WTC11 (cell line): ENCODE measurements at regions not wholly inside any gene's neighbourhood (a gene's known extent, or its start where the extent isn't known, plus 50 kb on each side); places are given as distances from the start of the nearest gene placed in this dataset.

ENCODE experiments used
- ATAC-seq: fragments of 200-7000 bp; cut with Tn5 transposase; 2 replicates; pipeline ENCODE4 v1.10.0; 2021; ENCODE audit warnings: mild to moderate bottlenecking, moderate library complexity
- CTCF ChIA-PET: fragments of 300-600 bp; sonication (Branson Sonifier 250); formaldehyde crosslinking; loops from one replicate; lab custom pipeline; 2021; ENCODE audit warnings: antibody characterized with exemption; lab: Charles Lee
- POLR2A ChIA-PET: fragments of 350-600 bp; sonication (Branson Sonifier 250); formaldehyde crosslinking; loops from one replicate; lab custom pipeline; 2021; ENCODE audit warnings: antibody characterized with exemption; lab: Charles Lee
- DNase-seq: peaks from one replicate; pipeline ENCODE4 v3.0.0; 2021; ENCODE audit warnings: low spot score
- H3K27ac Mint-ChIP-seq: 2 replicates; pipeline ENCODE4 v1.8.0; 2021; ENCODE audit warnings: mixed read lengths
- H3K27me3 Mint-ChIP-seq: 2 replicates; pipeline ENCODE4 v1.8.0; 2021; ENCODE audit warnings: low read depth, mild to moderate bottlenecking, moderate library complexity, mixed read lengths
- H3K36me3 Mint-ChIP-seq: 2 replicates; pipeline ENCODE4 v1.8.0; 2021; ENCODE audit warnings: mixed read lengths
- H3K4me1 Mint-ChIP-seq: 2 replicates; pipeline ENCODE4 v1.8.0; 2022; ENCODE audit warnings: mixed read lengths
- H3K4me3 Mint-ChIP-seq: 2 replicates; pipeline ENCODE4 v1.8.0; 2021; ENCODE audit warnings: mild to moderate bottlenecking, moderate library complexity, mixed read lengths
- H3K9me3 Mint-ChIP-seq: 2 replicates; pipeline ENCODE4 v1.8.0; 2021; ENCODE audit warnings: mixed read lengths
- CREM ChIP-seq: sonication (generic); formaldehyde crosslinking; IDR thresholded peaks from 2 replicates; pipeline ENCODE4 v1.8.1; 2022; ENCODE audit warnings: mild to moderate bottlenecking, missing genetic modification reagents, moderate library complexity
- ESRRA ChIP-seq: sonication (generic); formaldehyde crosslinking; IDR thresholded peaks from 2 replicates; pipeline ENCODE4 v1.8.1; 2022; ENCODE audit warnings: mild to moderate bottlenecking, missing genetic modification reagents, borderline replicate concordance
- ETV6 ChIP-seq: sonication (generic); formaldehyde crosslinking; IDR thresholded peaks from 2 replicates; pipeline ENCODE4 v1.8.1; 2022; ENCODE audit warnings: mild to moderate bottlenecking, missing genetic modification reagents
- IRF2 ChIP-seq: sonication (generic); formaldehyde crosslinking; IDR thresholded peaks from 2 replicates; pipeline ENCODE4 v1.8.0; 2022; ENCODE audit warnings: low read depth, missing genetic modification reagents, borderline replicate concordance
- JAZF1 ChIP-seq: fragments of 250-450 bp; sonication (Bioruptor Pico); IDR thresholded peaks from 2 replicates; pipeline ENCODE4 v1.9.0; 2021; ENCODE audit warnings: moderate library complexity, mild to moderate bottlenecking, inconsistent platforms
- MXD4 ChIP-seq: fragments of 250-450 bp; sonication (Bioruptor Pico); IDR thresholded peaks from 2 replicates; pipeline ENCODE4 v1.8.0; 2021; ENCODE audit warnings: mild to moderate bottlenecking, moderate library complexity, borderline replicate concordance
- NFE2L1 ChIP-seq: sonication (generic); formaldehyde crosslinking; IDR thresholded peaks from 2 replicates; pipeline ENCODE4 v1.8.1; 2023; ENCODE audit warnings: missing genetic modification reagents
- NR1H2 ChIP-seq: sonication (generic); formaldehyde crosslinking; IDR thresholded peaks from 2 replicates; pipeline ENCODE4 v1.9.0; 2021; ENCODE audit warnings: mild to moderate bottlenecking, moderate library complexity, missing genetic modification reagents
- OVOL2 ChIP-seq: fragments of 250-450 bp; sonication (Bioruptor Pico); IDR thresholded peaks from 2 replicates; pipeline ENCODE4 v1.9.0; 2021; ENCODE audit warnings: mild to moderate bottlenecking, borderline replicate concordance
- RELA ChIP-seq: sonication (generic); formaldehyde crosslinking; IDR thresholded peaks from 2 replicates; pipeline ENCODE4 v1.8.1; 2022; ENCODE audit warnings: missing genetic modification reagents, mild to moderate bottlenecking, borderline replicate concordance
- TEAD1 ChIP-seq: sonication (generic); formaldehyde crosslinking; IDR thresholded peaks from 2 replicates; pipeline ENCODE4 v1.8.0; 2022; ENCODE audit warnings: mild to moderate bottlenecking, missing genetic modification reagents
- TEAD4 ChIP-seq: sonication (generic); formaldehyde crosslinking; IDR thresholded peaks from 2 replicates; pipeline ENCODE4 v1.8.0; 2022; ENCODE audit warnings: mild to moderate bottlenecking, missing genetic modification reagents
- ZNF121 ChIP-seq: sonication (generic); formaldehyde crosslinking; IDR thresholded peaks from 2 replicates; pipeline ENCODE4 v1.8.0; 2023; ENCODE audit warnings: missing genetic modification reagents
- ZNF219 ChIP-seq: sonication (generic); formaldehyde crosslinking; IDR thresholded peaks from 2 replicates; pipeline ENCODE4 v1.8.0; 2023; ENCODE audit warnings: missing genetic modification reagents, mild to moderate bottlenecking, borderline replicate concordance
- ZNF317 ChIP-seq: sonication (generic); formaldehyde crosslinking; IDR thresholded peaks from 2 replicates; pipeline ENCODE4 v1.8.1; 2023; ENCODE audit warnings: low read depth, mild to moderate bottlenecking, moderate library complexity, missing genetic modification reagents, borderline replicate concordance
- TF ChIP-seq, protein P1 (sequence below): sonication (generic); formaldehyde crosslinking; IDR thresholded peaks from 2 replicates; pipeline ENCODE4 v1.8.1; 2023; ENCODE audit warnings: mild to moderate bottlenecking, missing genetic modification reagents
- TF ChIP-seq, protein P2 (sequence below): sonication (generic); formaldehyde crosslinking; IDR thresholded peaks from 2 replicates; pipeline ENCODE4 v1.8.1; 2022; ENCODE audit warnings: mild to moderate bottlenecking, missing genetic modification reagents, moderate library complexity, borderline replicate concordance
- TF ChIP-seq, protein P3 (sequence below): sonication (generic); formaldehyde crosslinking; IDR thresholded peaks from 2 replicates; pipeline ENCODE4 v1.8.0; 2023; ENCODE audit warnings: missing genetic modification reagents
- TF ChIP-seq, protein P4 (sequence below): fragments of 250-450 bp; sonication (Bioruptor Pico); conservative IDR thresholded peaks from 2 replicates; pipeline ENCODE4 v1.9.0; 2021; ENCODE audit warnings: mild to moderate bottlenecking
- TF ChIP-seq, protein P5 (sequence below): sonication (generic); formaldehyde crosslinking; IDR thresholded peaks from 2 replicates; pipeline ENCODE4 v1.8.1; 2023; ENCODE audit warnings: mild to moderate bottlenecking, missing genetic modification reagents, borderline replicate concordance

- TF ChIP-seq RELA (CRISPR knock-in tag) (no peak), ZNF121 (no peak), IRF2 (CRISPR knock-in tag) (no peak)
- Mint-ChIP-seq H3K36me3 (no peaks in the 10 kb centered on the region), H3K9me3 (no peaks in the 10 kb centered on the region), H3K27me3 (no peaks in the 10 kb centered on the region), H3K27ac (no peak overlapping the region), H3K4me1 (0 out of 2 replicates have a peak, but pooled peaks cover 4% of the 10 kb centered on the region), H3K4me3 (no peak overlapping the region)
- ChIA-PET POLR2A (no interaction called here), CTCF (no interaction called here)
- no peak for DNase-seq
- ATAC-seq: no peak
Observed at GRCh38 chr3:124276133-124276532, 284.2 kb upstream of the ROPN1 start.

GRCh38 chr3:124276539-124277143 lies 284.7 kb upstream of the ROPN1 start:
- ATAC-seq: no peak
- Mint-ChIP-seq H3K27ac (no peak overlapping the region), H3K4me3 (no peak overlapping the region), H3K27me3 (no peaks in the 10 kb centered on the region), H3K36me3 (no peaks in the 10 kb centered on the region), H3K9me3 (no peaks in the 10 kb centered on the region), H3K4me1 (peaks cover 8% of the 10 kb centered on the region)
- ChIA-PET POLR2A (no interaction called here), CTCF (interaction anchor here (1.0 kb wide), 1 partner anchor 553 kb away, joined by 3 read pairs; no protein-coding TSS in a partner anchor)
- no peak for TF ChIP-seq TEAD1
- TF ChIP-seq TEAD4 (CRISPR knock-in tag): no peak
- TF ChIP-seq, protein P1, sequence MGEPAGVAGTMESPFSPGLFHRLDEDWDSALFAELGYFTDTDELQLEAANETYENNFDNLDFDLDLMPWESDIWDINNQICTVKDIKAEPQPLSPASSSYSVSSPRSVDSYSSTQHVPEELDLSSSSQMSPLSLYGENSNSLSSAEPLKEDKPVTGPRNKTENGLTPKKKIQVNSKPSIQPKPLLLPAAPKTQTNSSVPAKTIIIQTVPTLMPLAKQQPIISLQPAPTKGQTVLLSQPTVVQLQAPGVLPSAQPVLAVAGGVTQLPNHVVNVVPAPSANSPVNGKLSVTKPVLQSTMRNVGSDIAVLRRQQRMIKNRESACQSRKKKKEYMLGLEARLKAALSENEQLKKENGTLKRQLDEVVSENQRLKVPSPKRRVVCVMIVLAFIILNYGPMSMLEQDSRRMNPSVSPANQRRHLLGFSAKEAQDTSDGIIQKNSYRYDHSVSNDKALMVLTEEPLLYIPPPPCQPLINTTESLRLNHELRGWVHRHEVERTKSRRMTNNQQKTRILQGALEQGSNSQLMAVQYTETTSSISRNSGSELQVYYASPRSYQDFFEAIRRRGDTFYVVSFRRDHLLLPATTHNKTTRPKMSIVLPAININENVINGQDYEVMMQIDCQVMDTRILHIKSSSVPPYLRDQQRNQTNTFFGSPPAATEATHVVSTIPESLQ (CRISPR knock-in tag): no peak
- TF ChIP-seq ZNF219 (CRISPR knock-in tag): no peak
- no peak for TF ChIP-seq OVOL2
- TF ChIP-seq, protein P2, sequence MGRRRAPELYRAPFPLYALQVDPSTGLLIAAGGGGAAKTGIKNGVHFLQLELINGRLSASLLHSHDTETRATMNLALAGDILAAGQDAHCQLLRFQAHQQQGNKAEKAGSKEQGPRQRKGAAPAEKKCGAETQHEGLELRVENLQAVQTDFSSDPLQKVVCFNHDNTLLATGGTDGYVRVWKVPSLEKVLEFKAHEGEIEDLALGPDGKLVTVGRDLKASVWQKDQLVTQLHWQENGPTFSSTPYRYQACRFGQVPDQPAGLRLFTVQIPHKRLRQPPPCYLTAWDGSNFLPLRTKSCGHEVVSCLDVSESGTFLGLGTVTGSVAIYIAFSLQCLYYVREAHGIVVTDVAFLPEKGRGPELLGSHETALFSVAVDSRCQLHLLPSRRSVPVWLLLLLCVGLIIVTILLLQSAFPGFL (CRISPR knock-in tag): no peak
- TF ChIP-seq, protein P3, sequence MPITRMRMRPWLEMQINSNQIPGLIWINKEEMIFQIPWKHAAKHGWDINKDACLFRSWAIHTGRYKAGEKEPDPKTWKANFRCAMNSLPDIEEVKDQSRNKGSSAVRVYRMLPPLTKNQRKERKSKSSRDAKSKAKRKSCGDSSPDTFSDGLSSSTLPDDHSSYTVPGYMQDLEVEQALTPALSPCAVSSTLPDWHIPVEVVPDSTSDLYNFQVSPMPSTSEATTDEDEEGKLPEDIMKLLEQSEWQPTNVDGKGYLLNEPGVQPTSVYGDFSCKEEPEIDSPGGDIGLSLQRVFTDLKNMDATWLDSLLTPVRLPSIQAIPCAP (CRISPR knock-in tag): no peak
- TF ChIP-seq CREM (CRISPR knock-in tag): no peak
- no peak for TF ChIP-seq JAZF1 (CRISPR knock-in tag)
- no peak for TF ChIP-seq ETV6 (CRISPR knock-in tag)
- no peak for DNase-seq

DNA sequence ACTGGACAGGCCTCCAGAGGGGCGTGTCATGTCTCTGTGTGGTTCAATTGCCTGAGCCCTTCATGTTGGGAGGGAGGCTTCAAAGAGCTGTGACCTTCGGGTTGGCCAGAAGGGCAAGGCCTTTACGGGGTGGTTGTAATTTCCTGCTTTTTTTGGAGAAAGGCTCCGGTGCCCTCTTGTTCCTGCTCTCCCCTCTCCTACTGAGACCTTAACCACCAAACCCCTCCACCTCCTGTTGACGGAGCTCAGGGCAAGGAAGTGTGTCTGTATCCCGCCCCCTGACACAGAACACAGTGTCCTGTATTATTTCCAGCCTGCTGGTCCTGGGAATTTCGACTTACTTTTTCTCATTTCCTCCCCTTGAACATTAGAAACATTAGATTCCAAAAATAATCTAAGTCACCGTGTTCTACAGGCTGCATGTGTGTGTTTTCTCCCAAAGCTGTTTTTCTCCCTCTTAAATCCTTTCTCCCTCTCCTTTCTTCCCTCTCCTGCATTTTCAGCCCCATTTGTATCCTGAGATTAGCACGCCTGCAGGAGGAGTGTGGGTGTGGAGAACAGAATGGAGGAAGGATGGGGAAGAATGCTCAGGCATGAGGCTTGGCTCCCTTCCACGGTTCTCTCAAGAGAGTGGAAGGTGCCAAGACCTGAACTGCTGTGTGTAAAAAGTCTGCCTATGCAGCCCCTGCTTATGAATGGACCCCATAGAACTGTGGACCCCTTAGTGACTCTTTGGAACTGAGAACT lies 285.4 kb upstream of the ROPN1 start:
- DNase-seq: no peak
- POLR2A ChIA-PET: no interaction called here
- no peak overlapping the region for H3K4me3 Mint-ChIP-seq
- TF ChIP-seq NFE2L1 (CRISPR knock-in tag) (no peak), MXD4 (no peak), NR1H2 (CRISPR knock-in tag) (no peak), ESRRA (CRISPR knock-in tag) (no peak), ZNF317 (CRISPR knock-in tag) (no peak)
- TF ChIP-seq, protein P4, sequence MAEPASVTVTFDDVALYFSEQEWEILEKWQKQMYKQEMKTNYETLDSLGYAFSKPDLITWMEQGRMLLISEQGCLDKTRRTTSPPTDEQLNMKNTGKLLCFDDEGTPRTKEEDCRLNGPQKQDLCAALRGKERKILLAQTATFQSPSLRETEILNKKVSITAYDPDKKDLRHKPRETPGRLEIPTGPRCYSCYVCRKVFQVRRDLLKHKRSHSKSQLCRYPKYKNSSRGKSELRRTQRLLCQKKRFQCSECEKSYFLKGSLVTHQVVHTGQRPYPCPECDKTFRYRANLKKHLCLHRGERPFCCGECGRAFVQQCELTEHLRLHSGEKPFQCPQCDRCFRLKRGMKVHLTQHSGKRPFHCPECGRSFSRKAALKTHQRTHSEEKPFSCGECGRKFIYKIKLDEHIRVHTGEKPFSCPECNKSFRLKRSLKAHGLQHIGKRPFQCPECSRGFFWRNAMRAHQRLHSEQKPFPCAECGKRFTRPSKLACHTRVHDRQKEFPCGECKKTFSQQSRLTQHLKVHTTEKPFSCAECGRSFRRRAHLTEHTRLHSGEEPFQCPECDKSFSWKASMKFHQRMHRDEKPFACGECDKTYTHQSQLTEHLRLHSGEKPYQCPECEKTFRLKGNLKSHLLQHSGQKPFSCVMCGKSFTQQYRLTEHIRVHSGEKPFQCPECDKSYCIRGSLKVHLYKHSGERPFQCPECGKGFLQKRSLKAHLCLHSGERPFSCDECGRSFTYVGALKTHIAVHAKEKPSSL (CRISPR knock-in tag): no peak
- TF ChIP-seq, protein P5, sequence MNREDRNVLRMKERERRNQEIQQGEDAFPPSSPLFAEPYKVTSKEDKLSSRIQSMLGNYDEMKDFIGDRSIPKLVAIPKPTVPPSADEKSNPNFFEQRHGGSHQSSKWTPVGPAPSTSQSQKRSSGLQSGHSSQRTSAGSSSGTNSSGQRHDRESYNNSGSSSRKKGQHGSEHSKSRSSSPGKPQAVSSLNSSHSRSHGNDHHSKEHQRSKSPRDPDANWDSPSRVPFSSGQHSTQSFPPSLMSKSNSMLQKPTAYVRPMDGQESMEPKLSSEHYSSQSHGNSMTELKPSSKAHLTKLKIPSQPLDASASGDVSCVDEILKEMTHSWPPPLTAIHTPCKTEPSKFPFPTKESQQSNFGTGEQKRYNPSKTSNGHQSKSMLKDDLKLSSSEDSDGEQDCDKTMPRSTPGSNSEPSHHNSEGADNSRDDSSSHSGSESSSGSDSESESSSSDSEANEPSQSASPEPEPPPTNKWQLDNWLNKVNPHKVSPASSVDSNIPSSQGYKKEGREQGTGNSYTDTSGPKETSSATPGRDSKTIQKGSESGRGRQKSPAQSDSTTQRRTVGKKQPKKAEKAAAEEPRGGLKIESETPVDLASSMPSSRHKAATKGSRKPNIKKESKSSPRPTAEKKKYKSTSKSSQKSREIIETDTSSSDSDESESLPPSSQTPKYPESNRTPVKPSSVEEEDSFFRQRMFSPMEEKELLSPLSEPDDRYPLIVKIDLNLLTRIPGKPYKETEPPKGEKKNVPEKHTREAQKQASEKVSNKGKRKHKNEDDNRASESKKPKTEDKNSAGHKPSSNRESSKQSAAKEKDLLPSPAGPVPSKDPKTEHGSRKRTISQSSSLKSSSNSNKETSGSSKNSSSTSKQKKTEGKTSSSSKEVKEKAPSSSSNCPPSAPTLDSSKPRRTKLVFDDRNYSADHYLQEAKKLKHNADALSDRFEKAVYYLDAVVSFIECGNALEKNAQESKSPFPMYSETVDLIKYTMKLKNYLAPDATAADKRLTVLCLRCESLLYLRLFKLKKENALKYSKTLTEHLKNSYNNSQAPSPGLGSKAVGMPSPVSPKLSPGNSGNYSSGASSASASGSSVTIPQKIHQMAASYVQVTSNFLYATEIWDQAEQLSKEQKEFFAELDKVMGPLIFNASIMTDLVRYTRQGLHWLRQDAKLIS (CRISPR knock-in tag): no peak

More for the DNA sequence above, 285.4 kb upstream of the ROPN1 start:
- no peaks in the 10 kb centered on the region for H3K9me3 Mint-ChIP-seq
- H3K36me3 Mint-ChIP-seq: no peaks in the 10 kb centered on the region
- CTCF ChIA-PET: interaction anchor here (1.0 kb wide), 1 partner anchor 554 kb away, joined by 3 read pairs; no protein-coding TSS in a partner anchor
- no peaks in the 10 kb centered on the region for H3K27me3 Mint-ChIP-seq
- H3K27ac Mint-ChIP-seq: no peak overlapping the region
- ATAC-seq: no peak
- peaks cover 8% of the 10 kb centered on the region for H3K4me1 Mint-ChIP-seq
